ENCODE measurements at regions not wholly inside any gene's neighbourhood (a gene's known extent, or its start where the extent isn't known, plus 50 kb on each side); places are given as distances from the start of the nearest gene placed in this dataset. TPM values are rescaled to one million over a fixed set of nuclear protein-coding genes. Genes with fewer than 3 reads are reported as not detected.

GRCh38 chr7:57364933-57365710 lies 84.9 kb upstream of the ZNF716 start:
- no peak for DNase-seq (ENCODE audit: low spot score)

DNA sequence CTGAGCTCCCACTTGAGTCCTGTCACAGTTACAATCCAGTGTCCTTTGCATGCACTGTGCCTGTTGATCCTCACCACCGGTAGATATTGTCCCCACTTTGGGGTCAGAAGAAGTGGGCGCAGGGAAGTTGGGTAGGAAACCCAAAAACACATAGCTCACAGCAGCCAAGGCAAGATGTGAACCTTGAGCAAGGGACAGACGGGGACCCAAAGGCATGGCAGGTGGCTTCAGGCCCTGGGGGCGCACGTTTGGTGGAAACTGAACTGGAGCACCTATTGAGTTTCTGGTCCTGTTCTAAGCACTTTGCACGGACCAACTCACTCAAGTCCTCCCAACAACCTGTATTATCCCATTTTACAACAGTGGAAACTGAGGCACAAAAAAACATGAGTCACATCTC lies 82.8 kb upstream of the ZNF716 start:
- no peak for DNase-seq (ENCODE audit: low spot score)

DNA sequence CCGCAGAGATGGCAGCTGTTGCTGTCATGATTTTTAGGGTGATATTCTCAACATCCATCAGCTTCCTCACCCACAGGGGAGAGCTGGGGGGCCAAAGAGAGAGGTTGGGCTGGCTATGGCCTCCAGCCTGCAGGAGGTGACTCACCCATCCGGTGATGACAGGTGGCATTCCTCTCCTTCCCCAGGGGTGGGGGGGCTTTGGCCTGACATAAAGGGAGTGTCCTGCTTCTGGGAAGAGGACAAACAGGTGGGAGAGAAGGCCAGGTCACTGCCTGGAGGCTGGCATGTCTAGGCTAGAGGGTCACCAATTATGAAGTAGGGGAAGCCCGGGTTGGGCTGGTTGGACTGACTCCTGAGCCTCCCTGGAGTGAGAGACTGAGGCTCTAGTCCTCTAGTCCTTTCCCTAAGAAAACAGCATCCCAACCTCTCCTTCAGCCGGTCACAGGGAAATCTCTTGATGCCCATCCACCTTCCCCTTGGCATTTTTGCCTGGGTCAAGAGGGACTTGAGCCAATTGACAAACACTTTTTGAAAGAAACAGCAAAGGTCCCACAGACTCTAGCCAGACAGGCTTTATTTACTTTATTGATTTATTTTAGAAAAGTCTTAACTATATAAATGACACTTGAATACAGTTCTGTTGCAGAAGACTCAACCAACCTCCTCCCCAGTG lies 79.8 kb upstream of the ZNF716 start:
- no peak for DNase-seq (ENCODE audit: low spot score)

GRCh38 chr7:57370739-57371098 lies 79.3 kb upstream of the ZNF716 start:
- no peak for DNase-seq (ENCODE audit: low spot score)

DNA sequence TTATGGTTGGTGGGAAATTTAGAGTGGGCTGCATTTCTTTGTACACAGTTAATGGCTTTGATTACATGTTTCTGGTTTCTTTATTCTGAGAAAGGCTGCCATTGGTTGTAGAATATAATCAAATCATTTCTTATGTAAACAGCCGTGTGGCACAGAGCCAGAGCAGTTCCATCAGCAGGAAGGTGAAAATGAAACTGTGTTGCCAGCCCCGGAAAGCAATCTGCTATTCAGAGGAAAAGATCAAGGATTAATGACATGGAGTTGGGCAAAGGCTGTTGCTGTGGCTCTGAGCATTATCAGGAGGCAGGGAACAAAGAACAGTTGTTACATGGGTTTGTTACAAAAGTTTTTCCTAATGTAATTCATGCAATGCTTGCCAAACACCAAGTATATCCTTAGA lies 74.2 kb upstream of the ZNF716 start:
- DNase-seq (ENCODE audit: low spot score), result no peak

- no peak for DNase-seq (ENCODE audit: low spot score)
Measured at GRCh38 chr7:57381581-57381980, 68.4 kb upstream of the ZNF716 start.

- DNase-seq (ENCODE audit: low spot score), result no peak
Measured at GRCh38 chr7:57384380-57384779, 65.6 kb upstream of the ZNF716 start.

GRCh38 chr7:57385668-57386067 lies 64.3 kb upstream of the ZNF716 start:
- no peak for DNase-seq (ENCODE audit: low spot score)

- no peak for DNase-seq (ENCODE audit: low spot score)
Measured at GRCh38 chr7:57388761-57389160, 61.2 kb upstream of the ZNF716 start.

DNA sequence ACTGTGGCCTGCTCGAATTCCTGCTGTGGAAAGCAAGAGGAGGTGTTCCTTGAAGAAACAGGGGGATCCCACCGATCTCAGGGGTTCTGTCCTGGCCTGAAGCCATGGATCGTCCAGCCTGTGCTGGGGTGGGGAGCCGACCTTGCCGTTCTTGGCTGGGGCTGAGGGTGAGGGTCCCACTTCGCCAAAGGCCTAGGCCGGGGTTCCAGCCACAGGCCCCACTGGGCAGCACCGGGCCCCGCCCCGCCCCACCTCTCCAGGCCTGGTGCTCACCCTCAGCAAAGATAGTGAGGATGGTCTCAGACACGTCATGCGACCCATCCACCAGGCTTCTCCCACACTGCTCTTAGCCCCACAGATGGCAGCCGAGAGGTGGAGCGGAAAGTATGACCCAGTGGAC lies 51.4 kb upstream of the ZNF716 start:
- DNase-seq (ENCODE audit: low spot score), result no peak

DNA sequence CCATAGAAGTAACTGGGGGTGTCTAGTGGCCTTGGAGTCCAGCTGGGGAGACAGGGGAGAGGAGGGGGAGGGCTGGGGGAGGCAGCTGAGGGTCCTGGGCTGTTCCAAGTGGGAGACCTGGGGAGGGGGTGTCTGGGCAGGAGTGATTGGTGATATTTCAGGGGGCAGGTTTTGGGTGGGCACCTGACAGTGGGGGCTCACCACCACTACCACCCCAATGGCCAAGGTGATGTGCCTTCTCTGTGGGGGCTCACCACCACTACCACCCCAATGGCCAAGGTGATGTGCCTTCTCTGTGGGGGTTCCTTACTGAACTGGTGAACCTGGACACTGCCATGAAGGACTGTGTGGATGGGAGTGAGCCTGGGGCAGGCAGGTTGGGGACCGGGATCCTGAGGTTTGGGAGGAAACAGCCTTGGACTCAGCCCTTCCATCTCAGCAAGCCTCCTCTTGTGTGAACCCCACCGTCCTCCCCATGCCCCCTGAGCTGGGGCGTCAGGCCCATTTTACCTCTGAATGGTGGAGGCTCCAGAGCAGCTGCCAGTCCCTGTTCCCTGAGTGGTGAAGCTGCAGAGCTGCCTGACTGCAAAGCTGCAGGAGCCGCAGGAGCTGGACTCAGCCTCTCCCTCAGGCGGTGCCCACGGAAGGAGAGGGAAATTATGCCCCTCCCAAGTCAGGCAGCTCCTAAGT lies 50.6 kb upstream of the ZNF716 start:
- no peak for DNase-seq (ENCODE audit: low spot score)

- no peak for DNase-seq (ENCODE audit: low spot score)
Measured at GRCh38 chr7:57399972-57400371, 50.0 kb upstream of the ZNF716 start.

Small RNAs in the stretch of these regions (small RNA-seq; reads per million reads assigned to genes)
- gene RNU7-157P, result not detected
